ENCODE measurements at regions not wholly inside any gene's neighbourhood (a gene's known extent, or its start where the extent isn't known, plus 50 kb on each side); places are given as distances from the start of the nearest gene placed in this dataset.
A peak's percentile ranks its signal among the peaks of the same experiment; 100 is the strongest.

DNA sequence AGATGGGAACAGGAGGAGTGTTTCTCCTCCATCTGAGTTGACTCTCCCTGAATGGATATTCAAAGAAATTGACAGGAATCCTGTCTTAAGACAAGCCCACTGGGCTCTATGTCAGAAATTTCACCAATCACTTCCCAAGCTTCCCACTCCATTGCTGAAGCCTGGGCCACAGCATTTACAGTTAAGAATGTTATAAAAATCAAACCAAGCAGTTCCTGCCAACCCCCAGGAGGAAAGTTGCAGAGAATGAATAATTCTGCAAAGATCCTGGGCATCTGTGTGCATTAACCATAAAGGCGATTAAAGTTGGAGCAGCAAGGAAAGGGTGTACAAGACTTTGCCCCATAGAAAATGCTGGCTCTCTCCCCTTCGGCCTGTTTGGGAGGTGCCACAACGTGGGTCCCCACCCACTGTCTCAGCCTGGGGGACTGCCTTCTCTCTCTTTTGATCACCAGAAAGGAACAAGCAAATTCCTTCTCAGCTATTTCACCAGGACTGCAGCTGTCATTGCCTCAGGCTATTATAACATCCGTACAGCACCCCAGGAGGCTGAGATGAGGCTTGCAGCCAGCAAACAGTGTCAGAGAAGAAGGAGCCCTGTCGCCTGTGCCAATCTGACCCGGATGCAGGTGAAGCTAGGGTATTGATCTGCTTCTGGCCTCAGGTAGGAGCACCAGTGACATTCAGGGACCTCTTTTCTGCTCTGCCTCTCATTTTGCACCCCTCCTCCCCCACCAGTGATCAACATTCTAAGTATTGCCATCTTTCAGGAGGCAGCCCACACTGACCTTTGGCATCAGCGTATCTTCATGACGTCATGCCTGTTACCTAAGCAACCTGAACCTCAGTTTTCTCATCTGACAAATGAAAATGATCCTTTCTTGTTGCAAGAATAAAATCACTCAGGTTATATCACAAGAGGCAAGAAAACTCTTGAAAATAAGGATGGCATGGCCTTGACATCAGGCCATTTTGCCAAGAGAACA is 219.0 kb downstream of the SH3BP4 start:
- DNase-seq = peak; percentile 90

GRCh38 chr2:235171550-235172031 is 219.8 kb downstream of the SH3BP4 start:
- peak; percentile 31 for DNase-seq

- no peak for DNase-seq
Measured at GRCh38 chr2:235180642-235181041, 228.8 kb downstream of the SH3BP4 start.

DNA sequence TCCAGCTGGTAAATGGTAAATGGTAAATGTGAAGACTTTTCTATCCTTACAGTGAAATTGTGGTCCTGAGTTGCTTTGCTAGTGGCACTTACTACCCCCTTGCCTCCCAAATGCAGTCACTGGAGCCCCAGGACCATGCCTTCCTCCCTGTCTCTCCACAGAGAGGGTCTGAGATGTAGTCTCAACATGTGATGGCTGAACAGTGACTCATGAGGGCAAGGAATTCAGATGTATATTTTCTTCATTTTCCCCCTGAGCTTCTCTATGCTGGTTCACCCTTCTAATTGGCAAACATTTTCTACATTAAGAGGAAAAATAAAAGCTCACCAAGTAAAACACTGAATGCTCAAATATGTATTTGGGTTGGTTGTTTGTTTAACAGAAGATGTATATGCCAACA is 232.0 kb downstream of the SH3BP4 start:
- no peak for DNase-seq

DNA sequence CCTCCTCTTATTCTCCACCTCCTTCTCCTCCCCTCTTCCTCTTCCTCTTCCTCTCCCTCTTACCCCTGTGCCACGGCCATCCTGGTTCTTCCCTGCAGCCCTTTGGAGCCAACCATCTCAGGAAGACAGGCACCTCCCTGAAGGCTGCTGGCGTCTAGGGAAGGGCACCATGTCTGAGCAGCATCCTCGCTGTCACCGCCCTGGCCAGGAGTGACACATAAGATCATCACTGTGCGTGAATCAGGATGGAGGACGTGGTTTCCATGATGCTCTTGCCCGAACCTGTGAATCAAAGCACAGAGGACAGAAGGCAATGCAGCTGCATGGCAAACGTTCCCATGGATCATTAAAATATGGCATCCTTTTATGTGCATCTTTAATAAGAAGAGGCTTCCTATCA is 236.0 kb downstream of the SH3BP4 start:
- no peak for DNase-seq

- no peak for DNase-seq
Measured at GRCh38 chr2:235191486-235191885, 239.7 kb downstream of the SH3BP4 start.

- peak; percentile 3 for DNase-seq
Measured at GRCh38 chr2:235191978-235192377, 240.2 kb downstream of the SH3BP4 start.

GRCh38 chr2:235194351-235194750 is 242.5 kb downstream of the SH3BP4 start:
- DNase-seq = no peak

- DNase-seq = no peak
Measured at GRCh38 chr2:235194836-235195235, 243.0 kb downstream of the SH3BP4 start.

DNA sequence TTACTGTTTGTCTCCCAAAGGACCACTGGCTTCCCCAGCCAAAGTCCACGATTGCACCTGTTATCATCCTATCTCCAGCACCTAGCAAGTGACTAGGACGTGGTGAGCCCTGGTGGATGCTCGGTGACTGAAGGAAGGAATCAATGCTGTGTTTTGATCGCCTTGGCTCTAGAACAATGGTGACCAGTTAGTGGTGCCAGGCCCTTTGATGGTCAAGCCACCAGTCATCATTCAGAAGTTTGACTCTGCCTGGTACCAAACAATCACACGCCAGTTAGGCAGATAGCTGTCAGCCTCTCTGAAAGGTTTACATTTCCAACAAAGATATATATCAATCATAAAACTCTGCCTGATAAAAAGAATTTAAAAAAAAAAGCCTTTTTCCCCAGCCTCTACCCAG is 244.1 kb downstream of the SH3BP4 start:
- DNase-seq = no peak

- no peak for DNase-seq
Measured at GRCh38 chr2:235199128-235199527, 247.3 kb downstream of the SH3BP4 start.

DNA sequence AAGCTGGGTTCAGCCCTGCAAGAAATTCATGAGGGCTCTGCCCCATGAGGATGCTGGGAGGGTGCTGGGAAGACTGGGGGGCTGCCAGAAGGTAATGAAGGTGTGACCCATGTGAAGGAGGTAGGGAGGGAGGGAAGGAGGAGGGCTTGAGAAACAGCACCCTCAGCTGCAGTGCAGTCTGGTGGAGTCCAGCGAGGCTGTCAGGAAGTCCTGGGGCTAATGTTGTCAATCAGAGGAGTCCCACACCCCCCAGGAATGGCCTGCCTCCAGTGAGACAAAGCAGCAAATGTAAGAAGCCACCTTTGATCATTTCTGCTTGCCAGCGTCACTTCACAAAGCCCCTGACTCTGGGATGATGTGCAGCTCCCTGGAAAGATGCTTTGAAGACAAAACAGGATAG is 248.4 kb downstream of the SH3BP4 start:
- DNase-seq = no peak

GRCh38 chr2:235201756-235202155 is 249.9 kb downstream of the SH3BP4 start:
- no peak for DNase-seq

DNA sequence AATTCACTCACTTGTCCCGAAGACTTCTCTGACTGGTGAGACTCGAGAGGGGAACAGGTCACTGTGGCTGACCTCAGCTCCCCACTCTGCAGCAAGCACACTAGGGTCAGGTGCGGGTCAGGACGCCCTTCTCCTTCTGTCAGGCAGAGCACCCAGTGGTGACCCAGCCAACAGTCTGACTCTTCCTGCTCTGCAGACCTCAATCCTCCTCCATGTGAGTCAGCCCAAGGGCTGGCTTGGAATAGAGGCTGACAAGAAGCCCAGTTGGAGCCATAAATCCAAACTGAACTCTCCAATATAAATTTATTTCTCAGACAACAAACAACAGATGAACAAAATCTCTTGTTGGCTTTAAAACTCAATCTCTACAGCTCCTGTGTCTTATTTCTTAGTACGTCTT is 253.1 kb downstream of the SH3BP4 start:
- DNase-seq = no peak

- DNase-seq = no peak
Measured at GRCh38 chr2:235206399-235206798, 254.6 kb downstream of the SH3BP4 start.

GRCh38 chr2:235206980-235207579 is 255.3 kb downstream of the SH3BP4 start:
- no peak for DNase-seq

GRCh38 chr2:235211056-235211455 is 259.2 kb downstream of the SH3BP4 start:
- no peak for DNase-seq

- no peak for DNase-seq
Measured at GRCh38 chr2:235212501-235213158, 260.8 kb downstream of the SH3BP4 start.

DNA sequence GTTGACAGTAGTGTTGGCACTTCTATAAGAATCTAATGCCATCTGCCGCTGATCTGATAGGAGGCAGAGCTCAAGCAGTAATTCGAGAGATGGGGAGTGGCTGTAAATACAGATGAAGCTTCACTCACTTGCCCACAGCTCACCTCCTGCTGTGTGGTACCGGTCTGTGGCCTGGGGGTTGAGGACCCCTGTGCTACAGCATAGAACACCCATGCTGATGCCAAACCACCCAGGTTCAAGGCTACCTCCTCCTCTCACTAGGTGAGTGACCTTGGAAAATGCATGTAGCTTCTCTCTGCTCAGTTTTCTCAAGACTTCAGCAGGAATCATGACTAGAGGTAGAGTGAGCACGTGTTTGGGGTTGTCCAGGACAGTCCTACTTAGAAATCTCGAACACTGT is 263.4 kb downstream of the SH3BP4 start:
- no peak for DNase-seq

- DNase-seq = no peak
Measured at GRCh38 chr2:235216901-235217300, 265.1 kb downstream of the SH3BP4 start.

- DNase-seq = no peak
Measured at GRCh38 chr2:235217846-235218245, 266.0 kb downstream of the SH3BP4 start.

- no peak for DNase-seq
Measured at GRCh38 chr2:235218486-235218907, 266.7 kb downstream of the SH3BP4 start.

GRCh38 chr2:235219048-235219447 is 267.2 kb downstream of the SH3BP4 start:
- no peak for DNase-seq

GRCh38 chr2:235220331-235220730 is 268.5 kb downstream of the SH3BP4 start:
- no peak for DNase-seq
